IMR-90 (cell line): ENCODE measurements at regions not wholly inside any gene's neighbourhood (a gene's known extent, or its start where the extent isn't known, plus 50 kb on each side); places are given as distances from the start of the nearest gene placed in this dataset.

ENCODE experiments used
- ATAC-seq: fragments of 200-7000 bp; cut with Tn5 transposase; 2 replicates; pipeline ENCODE4 v1.9.1; 2020; ENCODE audit warnings: low read depth, mild to moderate bottlenecking, moderate library complexity
- BruUV-seq: library from RNA; stranded (reverse); fragments of 400-500 nt; replicated peaks from 2 replicates; lab custom pipeline; 2021; lab: Mats Ljungman, UMichigan
- CTCF ChIA-PET: fragments of 300-600 bp; formaldehyde crosslinking; extraction: SDS; loops from one replicate; lab custom pipeline; 2021; ENCODE audit warnings: antibody characterized with exemption; lab: Yijun Ruan, JAX
- POLR2A ChIA-PET: fragments of 300-600 bp; sonication (Branson Sonifier 250); formaldehyde crosslinking; loops from one replicate; lab custom pipeline; 2022; ENCODE audit warnings: antibody characterized with exemption; ENCODE audit not compliant: unreplicated experiment; lab: Charles Lee
- DNase-seq: peaks from one replicate; pipeline ENCODE4 v3.0.0; 2013
- H2AFZ ChIP-seq: replicated peaks from 2 replicates; pipeline ENCODE3; 2013; ENCODE audit warnings: low read length, mild to moderate bottlenecking; ENCODE audit not compliant: poor library complexity
- H2AK5ac ChIP-seq: 2 replicates; pipeline ENCODE4 v1.6.1; 2013; ENCODE audit warnings: low read depth, low read length, inconsistent platforms
- H2AK9ac ChIP-seq: replicated peaks from 2 replicates; pipeline ENCODE3; 2013; ENCODE audit warnings: mild to moderate bottlenecking, low read depth, low read length, moderate library complexity; ENCODE audit not compliant: poor library complexity
- H2BK120ac ChIP-seq: 2 replicates; pipeline ENCODE4 v1.6.1; 2013; ENCODE audit warnings: low read depth, low read length, inconsistent platforms
- H2BK15ac ChIP-seq: 3 replicates; pipeline ENCODE4 v1.6.1; 2013; ENCODE audit warnings: low read depth, low read length, inconsistent platforms
- H2BK20ac ChIP-seq: 2 replicates; pipeline ENCODE4 v1.6.1; 2013; ENCODE audit warnings: low read depth, mild to moderate bottlenecking, inconsistent platforms, low read length, moderate library complexity
- H2BK5ac ChIP-seq: 2 replicates; pipeline ENCODE4 v1.6.1; 2013; ENCODE audit warnings: mild to moderate bottlenecking, low read depth, low read length, inconsistent platforms; ENCODE audit not compliant: poor library complexity, severe bottlenecking
- H3K14ac ChIP-seq: replicated peaks from 2 replicates; pipeline ENCODE4 v1.6.1; 2013; ENCODE audit warnings: low read depth, low read length, inconsistent platforms
- H3K18ac ChIP-seq: 2 replicates; pipeline ENCODE4 v1.6.1; 2013; ENCODE audit warnings: low read depth, low read length, control low read depth
- H3K23ac ChIP-seq: 2 replicates; pipeline ENCODE4 v1.6.1; 2013; ENCODE audit warnings: low read depth, low read length, inconsistent platforms
- H3K27ac ChIP-seq: 2 replicates; pipeline ENCODE4 v1.5.1; 2013; ENCODE audit warnings: mild to moderate bottlenecking, control low read depth, low read length; ENCODE audit not compliant: insufficient read depth
- H3K27me3 ChIP-seq: 2 replicates; pipeline ENCODE4 v1.6.1; 2013; ENCODE audit warnings: low read length; ENCODE audit not compliant: control insufficient read depth, insufficient read depth
- H3K36me3 ChIP-seq: 2 replicates; pipeline ENCODE4 v1.6.1; 2013; ENCODE audit warnings: low read length, mixed read lengths; ENCODE audit not compliant: control insufficient read depth, insufficient read depth
- H3K4ac ChIP-seq: 2 replicates; pipeline ENCODE4 v1.6.1; 2013; ENCODE audit warnings: low read depth, low read length, inconsistent platforms
- H3K4me1 ChIP-seq: 2 replicates; pipeline ENCODE4 v1.6.1; 2013; ENCODE audit warnings: low read length, mixed read lengths; ENCODE audit not compliant: control insufficient read depth, insufficient read depth
- H3K4me2 ChIP-seq: 2 replicates; pipeline ENCODE4 v1.6.1; 2013; ENCODE audit warnings: low read depth, mild to moderate bottlenecking, control low read depth, low read length, moderate library complexity
- H3K4me3 ChIP-seq: 2 replicates; pipeline ENCODE4 v1.5.1; 2013; ENCODE audit warnings: low read depth, mild to moderate bottlenecking, control low read depth, low read length, moderate library complexity; ENCODE audit not compliant: insufficient read depth
- H3K56ac ChIP-seq: 2 replicates; pipeline ENCODE4 v1.6.1; 2013; ENCODE audit warnings: low read length, inconsistent platforms; ENCODE audit not compliant: insufficient read depth; ENCODE audit errors: extremely low read depth
- H3K79me1 ChIP-seq, 2 experiments: 2 replicates each; pipeline ENCODE4 v1.6.1; 2013; ENCODE audit warnings: low read length in 2 of 2, inconsistent platforms in 1 of 2, low read depth in 1 of 2
- H3K9ac ChIP-seq: 2 replicates; pipeline ENCODE4 v1.6.1; 2013; ENCODE audit warnings: low read depth, low read length, control low read depth
- H3K9me1 ChIP-seq: 2 replicates; pipeline ENCODE4 v1.6.1; 2013; ENCODE audit warnings: low read length, inconsistent platforms; ENCODE audit not compliant: insufficient read depth
- H3K9me3 ChIP-seq: 2 replicates; pipeline ENCODE4 v1.6.1; 2013; ENCODE audit warnings: low read length; ENCODE audit not compliant: control insufficient read depth, insufficient read depth
- H4K20me1 ChIP-seq: 2 replicates; pipeline ENCODE4 v1.6.1; 2013; ENCODE audit warnings: low read length, inconsistent platforms; ENCODE audit not compliant: insufficient read depth
- H4K5ac ChIP-seq: 2 replicates; pipeline ENCODE4 v1.6.1; 2013; ENCODE audit warnings: mild to moderate bottlenecking, low read depth, low read length, control low read depth
- H4K8ac ChIP-seq, 2 experiments: 2 replicates each; pipeline ENCODE4 v1.6.1; 2013; ENCODE audit warnings: low read depth in 2 of 2, low read length in 2 of 2, control low read depth in 1 of 2, inconsistent platforms in 1 of 2
- H4K91ac ChIP-seq: 2 replicates; pipeline ENCODE4 v1.6.1; 2013; ENCODE audit warnings: low read depth, low read length, inconsistent platforms; ENCODE audit not compliant: insufficient read depth
- CEBPB ChIP-seq: IDR thresholded peaks from 2 replicates; pipeline ENCODE4 v1.6.1; 2012; ENCODE audit warnings: low read depth, low read length, improper control_type of control experiment
- MAFK ChIP-seq: IDR thresholded peaks from 2 replicates; pipeline ENCODE4 v1.6.1; 2012; ENCODE audit warnings: low read depth, low read length, improper control_type of control experiment
- RAD21 ChIP-seq: IDR thresholded peaks from 2 replicates; pipeline ENCODE4 v1.6.1; 2012; ENCODE audit warnings: low read length, improper control_type of control experiment
- SMC3 ChIP-seq: fragments of 150-350 bp; IDR thresholded peaks from 2 replicates; pipeline ENCODE4 v1.6.1; 2016; ENCODE audit warnings: low read depth, mild to moderate bottlenecking, antibody characterized with exemption, low read length, moderate library complexity
- WGBS, 2 experiments: methylation state at CpG; one replicate each; pipeline versions ENCODE4 v1.1.5 to v1.1.7; 2013; ENCODE audit warnings: missing lambda C conversion rate in 2 of 2; ENCODE audit not compliant: insufficient read length in 1 of 2; ENCODE audit errors: extremely low coverage in 2 of 2; 5-methylcytosine and 5-hydroxymethylcytosine counted together
- dilution Hi-C: fragments of 300-500 bp; cut with HindIII; formaldehyde crosslinking; loops from one replicate; pipeline ENCODE4 v1.14.3; 2018; ENCODE audit warnings: low sequenced_read_pairs; ENCODE audit not compliant: unreplicated experiment
- in situ Hi-C: fragments of 300-500 bp; cut with MboI; formaldehyde crosslinking; loops from 3 replicates; pipeline ENCODE4 v1.14.3; 2019; ENCODE audit warnings: low sequenced_read_pairs, inconsistent platforms, mixed read lengths
- intact Hi-C: fragments of 100-400 bp; cut with micrococcal nuclease; formaldehyde crosslinking; loops from 2 replicates; pipeline ENCODE4 v1.10.0; 2022

GRCh38 chr15:67914028-67914427 lies 74.2 kb upstream of the RNU6-1 start:
- intact Hi-C loops = no loop called here
- no peak overlapping the region for H4K91ac ChIP-seq
- POLR2A ChIA-PET = no interaction called here
- H2AFZ ChIP-seq = no peak overlapping the region
- H4K5ac ChIP-seq = no peak overlapping the region
- no peak overlapping the region for H3K4me2 ChIP-seq
- peaks cover 19% of the 10 kb centered on the region for H3K4me1 ChIP-seq
- no peak overlapping the region for H2AK9ac ChIP-seq
- no peaks in the 10 kb centered on the region for H3K36me3 ChIP-seq
- TF ChIP-seq SMC3 (no peak), MAFK (no peak), CEBPB (0 out of 2 replicates have a peak, but pooled peaks have one; percentile 25), RAD21 (no peak)
- H3K9ac ChIP-seq = no peak overlapping the region
- no peak overlapping the region for H3K4ac ChIP-seq
- no peak overlapping the region for H3K27ac ChIP-seq
- BruUV-seq = no TSS peak
- no peak overlapping the region for H2AK5ac ChIP-seq
- H3K4me3 ChIP-seq = no peak overlapping the region
- H3K9me1 ChIP-seq = no peaks in the 10 kb centered on the region; the same call in 1 of the 2 replicates
- no CpG with 5 or more reads among the region's 1 CpG for WGBS, 2 experiments
- H2BK120ac ChIP-seq = no peak overlapping the region
- no peak overlapping the region for H2BK20ac ChIP-seq
- H3K56ac ChIP-seq = no peak overlapping the region
- no peak for ATAC-seq
- H4K8ac ChIP-seq = no peak overlapping the region
- in situ Hi-C loops = no loop called here
- no peak overlapping the region for H2BK15ac ChIP-seq
- no peaks in the 10 kb centered on the region for H4K20me1 ChIP-seq
- H3K23ac ChIP-seq = no peak overlapping the region
- no peaks in the 10 kb centered on the region for H3K79me1 ChIP-seq
- H3K18ac ChIP-seq = no peak overlapping the region
- CTCF ChIA-PET = no interaction called here
- no peaks in the 10 kb centered on the region; the same call in 1 of the 2 replicates for H3K27me3 ChIP-seq
- peaks cover 10% of the 10 kb centered on the region for H3K9me3 ChIP-seq
- H2BK5ac ChIP-seq = no peak overlapping the region
- DNase-seq = no peak
- no peak overlapping the region for H3K14ac ChIP-seq
- dilution Hi-C loops = no loop called here
